CD14-positive monocyte (primary cell): ENCODE measurements at regions not wholly inside any gene's neighbourhood (a gene's known extent, or its start where the extent isn't known, plus 50 kb on each side); places are given as distances from the start of the nearest gene placed in this dataset.

Experiments used
- DNase-seq, 3 donors: peaks; one replicate each; pipeline ENCODE4 v3.0.0-alpha.2; 2011 to 2022
- H2AFZ ChIP-seq: 2 replicates; pipeline ENCODE4 v1.6.0; 2012; ENCODE audit warnings: mild to moderate bottlenecking, low read depth, low read length, inconsistent platforms; ENCODE audit not compliant: insufficient read depth, poor library complexity, severe bottlenecking
- H3K27ac ChIP-seq, 2 donors: 1 replicate in 1 of 2; 2 replicates in 1 of 2; pipeline ENCODE4 v1.5.1; 2012 to 2013; ENCODE audit warnings: low read length in 2 of 2, control low read depth in 1 of 2, inconsistent platforms in 1 of 2, low read depth in 1 of 2, mild to moderate bottlenecking in 1 of 2
- H3K27me3 ChIP-seq, 2 donors: one replicate each; pipeline versions ENCODE4 v1.6.0 to v1.6.1; 2011 to 2013; ENCODE audit warnings: low read length in 2 of 2; ENCODE audit not compliant: control insufficient read depth in 2 of 2, insufficient read depth in 2 of 2
- H3K36me3 ChIP-seq, 2 donors: replicated peaks in 1 of 2; 1 replicate in 1 of 2; 2 replicates in 1 of 2; pipeline versions ENCODE4 v1.5.1 to v1.6.1; 2012 to 2013; ENCODE audit warnings: low read length in 2 of 2, control low read depth in 1 of 2, inconsistent platforms in 1 of 2, mild to moderate bottlenecking in 1 of 2; ENCODE audit not compliant: insufficient read depth in 2 of 2, control insufficient read depth in 1 of 2
- H3K4me1 ChIP-seq, 2 donors: 1 replicate in 1 of 2; 2 replicates in 1 of 2; pipeline versions ENCODE4 v1.5.1 to v1.6.1; 2012 to 2013; ENCODE audit warnings: low read length in 2 of 2, control low read depth in 1 of 2, inconsistent platforms in 1 of 2, mild to moderate bottlenecking in 1 of 2, moderate library complexity in 1 of 2; ENCODE audit not compliant: insufficient read depth in 2 of 2, control insufficient read depth in 1 of 2
- H3K4me2 ChIP-seq: replicated peaks from 2 replicates; pipeline ENCODE3; 2012; ENCODE audit warnings: low read length, moderate library complexity, mild to moderate bottlenecking; ENCODE audit not compliant: poor library complexity, severe bottlenecking; ENCODE audit errors: extremely low read depth
- H3K4me3 ChIP-seq, 3 experiments: fragments of 200-600 bp in 1 of 3; sonication (generic) in 1 of 3; replicated peaks in 1 of 3; 1 replicate in 2 of 3; 2 replicates in 1 of 3; pipeline ENCODE4 v1.5.1; 2011 to 2013; ENCODE audit warnings: low read length in 3 of 3, mild to moderate bottlenecking in 3 of 3, control low read depth in 2 of 3, low read depth in 2 of 3, inconsistent platforms in 1 of 3, moderate library complexity in 1 of 3
- H3K79me2 ChIP-seq: 2 replicates; pipeline ENCODE4 v1.6.0; 2012; ENCODE audit warnings: mild to moderate bottlenecking, control low read depth, inconsistent platforms, low read length, moderate library complexity; ENCODE audit not compliant: insufficient read depth
- H3K9ac ChIP-seq: 2 replicates; pipeline ENCODE4 v1.6.0; 2017; ENCODE audit warnings: low read length, mild to moderate bottlenecking; ENCODE audit not compliant: insufficient read depth, poor library complexity, severe bottlenecking
- H3K9me3 ChIP-seq, 2 donors: replicated peaks in 1 of 2; 1 replicate in 1 of 2; 2 replicates in 1 of 2; pipeline versions ENCODE4 v1.5.1 to v1.6.1; 2012 to 2013; ENCODE audit warnings: low read length in 2 of 2, control low read depth in 1 of 2; ENCODE audit not compliant: control insufficient read depth in 1 of 2, insufficient read depth in 1 of 2
- H4K20me1 ChIP-seq: 2 replicates; pipeline ENCODE4 v1.6.0; 2012; ENCODE audit warnings: mild to moderate bottlenecking, low read length, control low read depth, moderate library complexity; ENCODE audit not compliant: insufficient read depth
- H3K27ac Mint-ChIP-seq, 7 donors: one replicate each; pipeline ENCODE4 v1.8.0; 2020; ENCODE audit warnings: mild to moderate bottlenecking in 7 of 7, mixed read lengths in 7 of 7, moderate library complexity in 6 of 7, inconsistent platforms in 2 of 7
- H3K27me3 Mint-ChIP-seq, 3 donors: one replicate each; pipeline ENCODE4 v1.8.0; 2021 to 2022; ENCODE audit warnings: low read depth in 3 of 3, mild to moderate bottlenecking in 3 of 3, mixed read lengths in 3 of 3, moderate library complexity in 3 of 3, inconsistent platforms in 1 of 3
- H3K36me3 Mint-ChIP-seq, 2 donors: one replicate each; pipeline ENCODE4 v1.8.0; 2020; ENCODE audit warnings: mixed read lengths in 2 of 2, inconsistent platforms in 1 of 2, mild to moderate bottlenecking in 1 of 2
- H3K4me1 Mint-ChIP-seq: one replicate; pipeline ENCODE4 v1.8.0; 2020; ENCODE audit warnings: mild to moderate bottlenecking, mixed read lengths
- H3K4me3 Mint-ChIP-seq, 2 donors: one replicate each; pipeline ENCODE4 v1.8.0; 2020; ENCODE audit warnings: mild to moderate bottlenecking in 2 of 2, mixed read lengths in 2 of 2, moderate library complexity in 1 of 2
- H3K9me3 Mint-ChIP-seq, 7 donors: one replicate each; pipeline ENCODE4 v1.8.0; 2020 to 2022; ENCODE audit warnings: mixed read lengths in 7 of 7, mild to moderate bottlenecking in 6 of 7, moderate library complexity in 6 of 7, inconsistent platforms in 2 of 7
- CTCF ChIP-seq: fragments of 200-600 bp; IDR thresholded peaks from one replicate; pipeline ENCODE4 v1.8.0; 2022; ENCODE audit warnings: antibody characterized with exemption, mild to moderate bottlenecking
- WGBS: methylation state at CpG from one replicate; pipeline ENCODE4 v1.1.5; 2013; ENCODE audit warnings: missing lambda C conversion rate; ENCODE audit not compliant: insufficient coverage; 5-methylcytosine and 5-hydroxymethylcytosine counted together
- intact Hi-C, 2 donors: fragments of 100-400 bp; cut with micrococcal nuclease; formaldehyde crosslinking; loops; one replicate each; pipeline versions ENCODE4 v1.15.0 to v1.15.1; 2023

DNA sequence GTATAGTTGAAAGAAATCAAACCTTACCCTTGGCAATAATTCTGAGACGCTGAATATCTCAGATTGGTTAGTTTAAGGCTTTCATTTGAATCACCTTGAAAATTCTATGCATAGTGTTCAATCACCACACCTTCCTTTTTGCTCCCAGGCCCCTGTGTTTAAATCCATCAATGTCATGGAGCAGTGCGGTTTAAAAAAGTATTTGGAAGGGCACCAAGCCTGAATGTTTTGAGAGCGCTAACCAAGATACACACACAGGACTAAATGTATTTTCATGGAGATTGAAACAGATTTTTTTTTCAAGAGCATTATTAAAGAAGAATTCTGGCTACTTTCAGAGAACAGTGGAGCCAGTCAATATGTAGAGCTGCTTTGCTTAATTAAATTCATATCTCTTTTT lies 195.7 kb downstream of the CENPW start:
- no peaks in the 10 kb centered on the region for H3K4me1 ChIP-seq
- WGBS: no CpG with 5 or more reads among the region's 3 CpGs
- no peak overlapping the region for H3K4me2 ChIP-seq
- no peaks in the 10 kb centered on the region for H3K36me3 Mint-ChIP-seq
- no peaks in the 10 kb centered on the region for H4K20me1 ChIP-seq
- H3K4me3 ChIP-seq: no peak overlapping the region
- no peaks in the 10 kb centered on the region for H3K27me3 Mint-ChIP-seq
- no peak for DNase-seq
- H3K4me3 Mint-ChIP-seq: no peak overlapping the region
- H3K27me3 ChIP-seq: no peaks in the 10 kb centered on the region
- no peak overlapping the region for H3K27ac Mint-ChIP-seq
- no peak for TF ChIP-seq CTCF
- H3K79me2 ChIP-seq: no peaks in the 10 kb centered on the region
- H3K9me3 Mint-ChIP-seq: no peaks in the 10 kb centered on the region
- no peaks in the 10 kb centered on the region for H3K36me3 ChIP-seq
- H3K9me3 ChIP-seq: no peaks in the 10 kb centered on the region
- H3K27ac ChIP-seq: no peak overlapping the region
- no peaks in the 10 kb centered on the region for H3K4me1 Mint-ChIP-seq
- no peak overlapping the region for H3K9ac ChIP-seq
- intact Hi-C loops: no loop called here
- no peak overlapping the region for H2AFZ ChIP-seq

GRCh38 chr6:126537061-126537816 lies 197.3 kb downstream of the CENPW start:
- TF ChIP-seq CTCF: no peak
- H3K4me3 ChIP-seq: no peak overlapping the region
- no peak overlapping the region for H3K27ac Mint-ChIP-seq
- H3K4me1 ChIP-seq: no peaks in the 10 kb centered on the region
- H3K4me2 ChIP-seq: no peak overlapping the region
- H3K36me3 ChIP-seq: no peaks in the 10 kb centered on the region
- no peak overlapping the region for H3K4me3 Mint-ChIP-seq
- no peak for DNase-seq
- no peak overlapping the region for H3K9ac ChIP-seq
- H3K27me3 ChIP-seq: no peaks in the 10 kb centered on the region
- no peaks in the 10 kb centered on the region for H3K4me1 Mint-ChIP-seq
- no peak overlapping the region for H3K27ac ChIP-seq
- intact Hi-C loops: no loop called here
- H4K20me1 ChIP-seq: no peaks in the 10 kb centered on the region
- no peaks in the 10 kb centered on the region for H3K27me3 Mint-ChIP-seq
- no peaks in the 10 kb centered on the region for H3K79me2 ChIP-seq
- no peaks in the 10 kb centered on the region for H3K36me3 Mint-ChIP-seq
- H3K9me3 Mint-ChIP-seq: no peaks in the 10 kb centered on the region
- WGBS: no CpG with 5 or more reads among the region's 1 CpG
- H3K9me3 ChIP-seq: no peaks in the 10 kb centered on the region
- H2AFZ ChIP-seq: no peak overlapping the region
